Body of pancreas (tissue), 4 donors: ENCODE measurements at regions not wholly inside any gene's neighbourhood (a gene's known extent, or its start where the extent isn't known, plus 50 kb on each side); places are given as distances from the start of the nearest gene placed in this dataset.
"Not testable (repeated sequence)": the region's sequence is repeated elsewhere in the genome, so short reads cannot be mapped to it uniquely, and the experiment has no call there.

Experiments used
- ATAC-seq: fragments of 150-250 bp; one replicate; pipeline ENCODE4 v1.9.1; 2016
- DNase-seq, 4 donors: peaks; one replicate each; pipeline ENCODE4 v3.0.0-alpha.2; 2019
- H3K27ac ChIP-seq, 4 donors: fragments of 200-600 bp; sonication (generic); 1 replicate in 3 of 4; 2 replicates in 1 of 4; pipeline versions ENCODE4 v1.5.1 to v1.6.1; 2016 to 2019; ENCODE audit warnings: mild to moderate bottlenecking in 1 of 4, mixed read lengths in 1 of 4, moderate library complexity in 1 of 4
- H3K27me3 ChIP-seq, 2 donors: fragments of 200-600 bp; sonication (generic); one replicate each; pipeline ENCODE4 v1.6.0; 2016; ENCODE audit warnings: mild to moderate bottlenecking in 1 of 2
- H3K36me3 ChIP-seq, 2 donors: fragments of 200-600 bp; sonication (generic); replicated peaks in 1 of 2; 2 replicates each; pipeline ENCODE4 v1.5.1; 2016; ENCODE audit warnings: low read depth in 2 of 2; ENCODE audit not compliant: insufficient read depth in 1 of 2
- H3K4me1 ChIP-seq: fragments of 200-600 bp; sonication (generic); one replicate; pipeline ENCODE4 v1.6.0; 2016
- H3K4me3 ChIP-seq, 2 donors: fragments of 200-600 bp; sonication (generic); 1 replicate in 1 of 2; 2 replicates in 1 of 2; pipeline ENCODE4 v1.5.1; 2016 to 2019
- H3K9me3 ChIP-seq, 3 donors: fragments of 200-600 bp; sonication (generic); 1 replicate in 2 of 3; 2 replicates in 1 of 3; pipeline ENCODE4 v1.5.1; 2016
- CTCF ChIP-seq, 7 experiments: fragments of 450-650 bp in 4 of 7; fragments of 200-600 bp in 3 of 7; sonication (generic) in 3 of 7; IDR thresholded peaks; one replicate each; pipeline ENCODE4 v1.5.1; 2016 to 2019; ENCODE audit warnings: antibody characterized with exemption in 7 of 7
- POLR2A ChIP-seq, 3 donors: fragments of 450-650 bp; IDR thresholded peaks; one replicate each; pipeline ENCODE4 v1.6.1; 2016; ENCODE audit warnings: antibody characterized with exemption in 3 of 3, mild to moderate bottlenecking in 2 of 3
- WGBS, 2 donors: methylation state at CpG; one replicate each; pipeline ENCODE4 v1.1.5; 2017; 5-methylcytosine and 5-hydroxymethylcytosine counted together
- intact Hi-C: fragments of 100-400 bp; cut with DNase I; formaldehyde crosslinking; loops from one replicate; pipeline ENCODE4 v1.15.1; 2023

- no peaks in the 10 kb centered on the region for H3K27me3 ChIP-seq
- intact Hi-C loops, result no loop called here
- no peak overlapping the region for H3K4me3 ChIP-seq
- no peaks in the 10 kb centered on the region for H3K9me3 ChIP-seq
- DNase-seq, result no peak
- H3K4me1 ChIP-seq, result no peaks in the 10 kb centered on the region
- ATAC-seq, result no peak
- no peak overlapping the region for H3K27ac ChIP-seq
- TF ChIP-seq POLR2A (IDR thresholded peaks at IDR 0.05), result no peak
- TF ChIP-seq CTCF (IDR thresholded peaks at IDR 0.05), result no peak
- 69 to 75% methylated on average over 11 of the region's 11 CpGs for WGBS, 2 donors
- H3K36me3 ChIP-seq, result no peaks in the 10 kb centered on the region
Measured at GRCh38 chr6:146984251-146984924, 219.8 kb upstream of the STXBP5 start.

GRCh38 chr6:146985111-146985510 lies 219.1 kb upstream of the STXBP5 start:
- DNase-seq (no peak), ATAC-seq (no peak)
- Histone ChIP-seq H3K27me3 (no peaks in the 10 kb centered on the region), H3K4me3 (no peak overlapping the region), H3K27ac (no peak overlapping the region), H3K9me3 (no peaks in the 10 kb centered on the region), H3K4me1 (no peaks in the 10 kb centered on the region), H3K36me3 (no peaks in the 10 kb centered on the region)
- TF ChIP-seq CTCF (IDR thresholded peaks at IDR 0.05), result no peak
- TF ChIP-seq POLR2A (IDR thresholded peaks at IDR 0.05), result no peak
- intact Hi-C loops, result no loop called here
- 30 to 36% methylated on average over 3 of the region's 3 CpGs for WGBS, 2 donors

GRCh38 chr6:146985966-146986365 lies 218.3 kb upstream of the STXBP5 start:
- Histone ChIP-seq H3K4me3 (no peak overlapping the region), H3K27ac (no peak overlapping the region), H3K4me1 (no peaks in the 10 kb centered on the region), H3K27me3 (no peaks in the 10 kb centered on the region), H3K9me3 (no peaks in the 10 kb centered on the region), H3K36me3 (no peaks in the 10 kb centered on the region)
- intact Hi-C loops, result no loop called here
- ATAC-seq (no peak), DNase-seq (no peak)
- TF ChIP-seq POLR2A (IDR thresholded peaks at IDR 0.05), result no peak
- no peak for TF ChIP-seq CTCF (IDR thresholded peaks at IDR 0.05)
- WGBS, 2 donors, result 95 to 98% methylated on average over 2 of the region's 2 CpGs

GRCh38 chr6:146987938-146988337 lies 216.3 kb upstream of the STXBP5 start:
- H3K27me3 ChIP-seq, H3K27ac ChIP-seq, H3K9me3 ChIP-seq, H3K4me1 ChIP-seq, intact Hi-C loops, ATAC-seq, DNase-seq, H3K36me3 ChIP-seq, H3K4me3 ChIP-seq: not testable (repeated sequence)
- 73 to 95% methylated on average over 1 of the region's 1 CpG for WGBS, 2 donors

GRCh38 chr6:146989860-146990259 lies 214.4 kb upstream of the STXBP5 start:
- H3K27ac ChIP-seq, result no peak overlapping the region
- intact Hi-C loops, result no loop called here
- H3K27me3 ChIP-seq, result no peaks in the 10 kb centered on the region

More at GRCh38 chr6:146989860-146990259, 214.4 kb upstream of the STXBP5 start:
- no peaks in the 10 kb centered on the region for H3K4me1 ChIP-seq
- no peaks in the 10 kb centered on the region for H3K36me3 ChIP-seq
- TF ChIP-seq POLR2A (IDR thresholded peaks at IDR 0.05) (no peak), CTCF (IDR thresholded peaks at IDR 0.05) (no peak)
- DNase-seq, result no peak
- no peak for ATAC-seq
- WGBS, 2 donors, result 80 to 86% methylated on average over 4 of the region's 4 CpGs
- no peak overlapping the region for H3K4me3 ChIP-seq
- H3K9me3 ChIP-seq, result no peaks in the 10 kb centered on the region
